22Rv1 (cell line): ENCODE measurements at regions not wholly inside any gene's neighbourhood (a gene's known extent, or its start where the extent isn't known, plus 50 kb on each side); places are given as distances from the start of the nearest gene placed in this dataset.

Source experiments
- H3K27ac ChIP-seq: fragments of 450-650 bp; 2 replicates; pipeline ENCODE4 v1.5.1; 2017
- CTCF ChIP-seq: fragments of 450-650 bp; IDR thresholded peaks from 2 replicates; pipeline ENCODE4 v1.5.1; 2017; ENCODE audit warnings: mild to moderate bottlenecking
- ZFX ChIP-seq: fragments of 450-650 bp; IDR thresholded peaks from 2 replicates; pipeline ENCODE4 v1.6.1; 2017; ENCODE audit warnings: antibody characterized with exemption, borderline replicate concordance

GRCh38 chr1:218558271-218558810, 213.2 kb downstream of the TGFB2 start:
- TF ChIP-seq ZFX, result no peak
- no peak overlapping the region for H3K27ac ChIP-seq

GRCh38 chr1:218565377-218565776, 220.2 kb downstream of the TGFB2 start:
- H3K27ac ChIP-seq, result no peak overlapping the region
- TF ChIP-seq CTCF (no peak), ZFX (no peak)

- TF ChIP-seq ZFX (no peak), CTCF (no peak)
- no peak overlapping the region for H3K27ac ChIP-seq
Measured at GRCh38 chr1:218568962-218569550, 223.9 kb downstream of the TGFB2 start.

- TF ChIP-seq ZFX (no peak), CTCF (no peak)
- H3K27ac ChIP-seq, result no peak overlapping the region
Measured at GRCh38 chr1:218570456-218570855, 225.3 kb downstream of the TGFB2 start.

GRCh38 chr1:218571491-218571890, 226.4 kb downstream of the TGFB2 start:
- no peak overlapping the region for H3K27ac ChIP-seq
- no peak for TF ChIP-seq ZFX
- no peak for TF ChIP-seq CTCF

- H3K27ac ChIP-seq, result no peak overlapping the region
- TF ChIP-seq CTCF, result no peak
- TF ChIP-seq ZFX, result no peak
Measured at GRCh38 chr1:218572050-218572449, 226.9 kb downstream of the TGFB2 start.

GRCh38 chr1:218573925-218574324, 228.8 kb downstream of the TGFB2 start:
- no peak overlapping the region for H3K27ac ChIP-seq
- TF ChIP-seq ZFX (no peak), CTCF (no peak)

- no peak overlapping the region for H3K27ac ChIP-seq
- TF ChIP-seq ZFX (no peak), CTCF (no peak)
Measured at GRCh38 chr1:218575079-218575478, 229.9 kb downstream of the TGFB2 start.
